GM12878 (cell line): ENCODE measurements at regions not wholly inside any gene's neighbourhood (a gene's known extent, or its start where the extent isn't known, plus 50 kb on each side); places are given as distances from the start of the nearest gene placed in this dataset.

Source experiments
- BCL3 ChIP-seq: IDR thresholded peaks from 2 replicates; pipeline ENCODE4 v1.6.1; 2011; ENCODE audit warnings: borderline replicate concordance, low read depth, mild to moderate bottlenecking, moderate library complexity, low read length; ENCODE audit not compliant: insufficient read depth, poor library complexity, severe bottlenecking
- BMI1 ChIP-seq: fragments of 450-650 bp; IDR thresholded peaks from 2 replicates; pipeline ENCODE4 v1.6.1; 2016; ENCODE audit warnings: mild to moderate bottlenecking, moderate library complexity, borderline replicate concordance
- CEBPB ChIP-seq, 2 experiments: fragments of 150-350 bp in 1 of 2; IDR thresholded peaks; 2 replicates each; pipeline ENCODE4 v1.6.1; 2012 to 2014; ENCODE audit warnings: low read depth in 2 of 2, low read length in 2 of 2, borderline replicate concordance in 1 of 2, inconsistent platforms in 1 of 2
- CHD2 ChIP-seq: IDR thresholded peaks from 2 replicates; pipeline ENCODE4 v1.6.1; 2011; ENCODE audit warnings: low read depth, low read length, improper control_type of control experiment, borderline replicate concordance
- CREB1 ChIP-seq: IDR thresholded peaks from 2 replicates; pipeline ENCODE4 v1.6.1; 2012; ENCODE audit warnings: low read depth, mild to moderate bottlenecking, inconsistent platforms
- CTCF ChIP-seq, 3 experiments: IDR thresholded peaks in 2 of 3; conservative IDR thresholded peaks in 1 of 3; 2 replicates each; pipeline ENCODE4 v1.5.1; 2011; ENCODE audit warnings: low read depth in 3 of 3, low read length in 3 of 3, mild to moderate bottlenecking in 3 of 3, control low read depth in 2 of 3, moderate library complexity in 2 of 3, inconsistent platforms in 1 of 3, mixed read lengths in 1 of 3; ENCODE audit not compliant: control insufficient read depth in 2 of 3, insufficient read depth in 1 of 3; ENCODE audit errors: extremely low read depth in 1 of 3
- EGR1 ChIP-seq, 2 experiments: IDR thresholded peaks; 1 replicate in 1 of 2; 2 replicates in 1 of 2; pipeline ENCODE4 v1.6.1; 2011 to 2012; ENCODE audit warnings: low read depth in 2 of 2, low read length in 2 of 2, borderline replicate concordance in 1 of 2, mild to moderate bottlenecking in 1 of 2, moderate library complexity in 1 of 2
- EP300 ChIP-seq, 2 experiments: fragments of 150-350 bp in 1 of 2; IDR thresholded peaks; 2 replicates each; pipeline ENCODE4 v1.6.1; 2011 to 2012; ENCODE audit warnings: low read depth in 2 of 2, low read length in 2 of 2, borderline replicate concordance in 1 of 2, improper control_type of control experiment in 1 of 2, inconsistent platforms in 1 of 2; ENCODE audit not compliant: control insufficient read depth in 1 of 2
- EZH2 ChIP-seq: IDR thresholded peaks from 2 replicates; pipeline ENCODE4 v1.6.1; 2012; ENCODE audit warnings: low read depth, mild to moderate bottlenecking, control low read depth, inconsistent platforms, low read length, borderline replicate concordance; ENCODE audit not compliant: control insufficient read depth
- POLR2AphosphoS5 ChIP-seq: IDR thresholded peaks from 2 replicates; pipeline ENCODE4 v1.6.1; 2011; ENCODE audit warnings: mild to moderate bottlenecking, low read length, inconsistent platforms
- RELA ChIP-seq: fragments of 450-650 bp; IDR thresholded peaks from 2 replicates; pipeline ENCODE4 v1.8.0; 2014; ENCODE audit warnings: borderline replicate concordance; ENCODE audit not compliant: partially characterized antibody
- REST ChIP-seq: IDR thresholded peaks from 2 replicates; pipeline ENCODE4 v1.6.1; 2012; ENCODE audit warnings: mild to moderate bottlenecking, low read depth, low read length
- SIN3A ChIP-seq: IDR thresholded peaks from 2 replicates; pipeline ENCODE4 v1.6.1; 2012; ENCODE audit warnings: low read depth, low read length, improper control_type of control experiment

GRCh38 chr1:229810140-229810539 is 184.1 kb downstream of the URB2 start:
- no peak for TF ChIP-seq REST
- no peak for TF ChIP-seq EP300 (IDR thresholded peaks at IDR 0.05; ENCODE audit: borderline replicate concordance in 1 of 2, control insufficient read depth in 1 of 2, low read depth in 2 of 2, low read length in 2 of 2)
- TF ChIP-seq EGR1 (IDR thresholded peaks at IDR 0.05; ENCODE audit: borderline replicate concordance in 1 of 2, low read depth in 2 of 2, low read length in 2 of 2): no peak
- TF ChIP-seq CREB1: no peak
- no peak for TF ChIP-seq CHD2
- no peak for TF ChIP-seq POLR2AphosphoS5
- no peak for TF ChIP-seq EZH2
- TF ChIP-seq CTCF (IDR thresholded peaks at IDR 0.05 in 2 of 3, conservative IDR thresholded peaks at IDR 0.05 in 1 of 3; ENCODE audit: control insufficient read depth in 2 of 3, extremely low read depth in 1 of 3, insufficient read depth in 1 of 3, low read depth in 3 of 3, low read length in 3 of 3): no peak
- no peak for TF ChIP-seq SIN3A
- TF ChIP-seq BMI1: no peak
- TF ChIP-seq CEBPB (IDR thresholded peaks at IDR 0.05; ENCODE audit: borderline replicate concordance in 1 of 2, low read depth in 2 of 2, low read length in 2 of 2): no peak
- no peak for TF ChIP-seq RELA
- TF ChIP-seq BCL3: no peak
